HCT116 (cell line): ENCODE measurements at regions not wholly inside any gene's neighbourhood (a gene's known extent, or its start where the extent isn't known, plus 50 kb on each side); places are given as distances from the start of the nearest gene placed in this dataset.

Source experiments
- ATAC-seq: fragments of 200-7000 bp; cut with Tn5 transposase; 2 replicates; pipeline ENCODE4 v1.9.1; 2020; ENCODE audit warnings: mild to moderate bottlenecking, moderate library complexity
- BruUV-seq: library from RNA; stranded (reverse); fragments of 400-500 nt; replicated peaks from 2 replicates; lab custom pipeline; 2021; lab: Mats Ljungman, UMichigan
- CTCF ChIA-PET: fragments of 300-600 bp; sonication (Branson Sonifier 250); formaldehyde crosslinking; loops from one replicate; lab custom pipeline; 2021; ENCODE audit warnings: antibody characterized with exemption; lab: Charles Lee
- POLR2A ChIA-PET: fragments of 300-600, 350-600 bp; sonication (Branson Sonifier 250); formaldehyde crosslinking; loops from one replicate; lab custom pipeline; 2021; ENCODE audit warnings: antibody characterized with exemption; lab: Charles Lee
- RAD21 ChIA-PET, 2 experiments: fragments of 300-600 bp; sonication (Branson Sonifier 250); formaldehyde crosslinking; loops; one replicate each; lab custom pipeline; 2023; ENCODE audit warnings: low total read pairs in 2 of 2; ENCODE audit not compliant: uncharacterized antibody in 2 of 2, unreplicated experiment in 2 of 2, low non-redundant PET in 1 of 2; lab: Charles Lee
- DNase-seq: peaks from one replicate; pipeline ENCODE4 v3.0.0-alpha.2; 2010; ENCODE audit warnings: low read depth, low spot score
- H2AFZ ChIP-seq: fragments of 200-600 bp; shearing (Covaris generic), sonication (generic); 2 replicates; pipeline ENCODE4 v1.6.1; 2017; ENCODE audit warnings: low read depth, mixed run types, mixed read lengths, antibody characterized with exemption, low read length; ENCODE audit not compliant: poor library complexity, severe bottlenecking
- H3K27ac ChIP-seq: 2 replicates; pipeline ENCODE4 v1.5.1; 2012; ENCODE audit warnings: low read depth, low read length
- H3K27me3 ChIP-seq: fragments of 200-600 bp; sonication (generic); 2 replicates; pipeline ENCODE4 v1.6.1; 2016; ENCODE audit warnings: mixed run types, low read length, mixed read lengths; ENCODE audit not compliant: insufficient read depth
- H3K36me3 ChIP-seq, 2 experiments: fragments of 200-500 bp in 1 of 2; fragments of 200-600 bp in 1 of 2; sonication (Bioruptor generic) in 1 of 2; sonication (generic) in 1 of 2; 2 replicates each; pipeline versions ENCODE4 v1.5.1 to v1.6.1; 2014 to 2016; ENCODE audit warnings: low read length in 2 of 2, inconsistent platforms in 1 of 2, mixed read lengths in 1 of 2, mixed run types in 1 of 2; ENCODE audit not compliant: insufficient read depth in 2 of 2, control insufficient read depth in 1 of 2
- H3K4me1 ChIP-seq, 2 experiments: fragments of 200-600 bp in 1 of 2; sonication (generic) in 1 of 2; 2 replicates each; pipeline versions ENCODE4 v1.5.1 to v1.6.1; 2012 to 2017; ENCODE audit warnings: low read length in 2 of 2, inconsistent platforms in 1 of 2, mild to moderate bottlenecking in 1 of 2, mixed read lengths in 1 of 2, mixed run types in 1 of 2, moderate library complexity in 1 of 2; ENCODE audit not compliant: insufficient read depth in 2 of 2, control insufficient read depth in 1 of 2
- H3K4me2 ChIP-seq: fragments of 200-600 bp; sonication (generic); 2 replicates; pipeline ENCODE4 v1.6.1; 2017; ENCODE audit warnings: mixed run types, low read length, mixed read lengths
- H3K4me3 ChIP-seq, 2 experiments: fragments of 200-600 bp in 1 of 2; sonication (generic) in 1 of 2; replicated peaks in 1 of 2; 2 replicates each; pipeline ENCODE4 v1.5.1; 2011 to 2016; ENCODE audit warnings: low read length in 2 of 2, control low read depth in 1 of 2, low read depth in 1 of 2, mild to moderate bottlenecking in 1 of 2, mixed read lengths in 1 of 2, mixed run types in 1 of 2
- H3K79me2 ChIP-seq: fragments of 200-600 bp; sonication (generic); 2 replicates; pipeline ENCODE4 v1.6.1; 2017; ENCODE audit warnings: mild to moderate bottlenecking, mixed run types, low read length, moderate library complexity, mixed read lengths; ENCODE audit not compliant: insufficient read depth
- H3K9ac ChIP-seq: fragments of 200-600 bp; sonication (generic); 2 replicates; pipeline ENCODE4 v1.6.1; 2016; ENCODE audit warnings: low read length, mixed read lengths
- H3K9me2 ChIP-seq: fragments of 200-600 bp; sonication (generic), shearing (Covaris generic); 2 replicates; pipeline ENCODE4 v1.6.1; 2017; ENCODE audit warnings: mixed run types, mild to moderate bottlenecking, moderate library complexity; ENCODE audit not compliant: insufficient read depth
- H3K9me3 ChIP-seq, 2 experiments: fragments of 200-500 bp in 1 of 2; fragments of 200-600 bp in 1 of 2; sonication (Bioruptor generic) in 1 of 2; sonication (generic) in 1 of 2; 2 replicates each; pipeline ENCODE4 v1.6.1; 2014 to 2017; ENCODE audit warnings: low read length in 2 of 2, mixed read lengths in 2 of 2, inconsistent platforms in 1 of 2, low read depth in 1 of 2, mild to moderate bottlenecking in 1 of 2, mixed run types in 1 of 2, moderate library complexity in 1 of 2; ENCODE audit not compliant: control insufficient read depth in 1 of 2, insufficient read depth in 1 of 2
- H4K20me1 ChIP-seq: fragments of 200-600 bp; sonication (generic), shearing (Covaris generic); 2 replicates; pipeline ENCODE4 v1.6.1; 2017; ENCODE audit warnings: mixed run types, mild to moderate bottlenecking, moderate library complexity; ENCODE audit not compliant: insufficient read depth
- CTCF ChIP-seq, 3 experiments: fragments of 200-600 bp in 1 of 3; sonication (generic) in 1 of 3; IDR thresholded peaks in 2 of 3; conservative IDR thresholded peaks in 1 of 3; 2 replicates each; pipeline ENCODE4 v1.5.1; 2012 to 2017; ENCODE audit warnings: low read depth in 2 of 3, low read length in 2 of 3, antibody characterized with exemption in 1 of 3, borderline replicate concordance in 1 of 3, control low read depth in 1 of 3, mild to moderate bottlenecking in 1 of 3, mixed read lengths in 1 of 3, mixed run types in 1 of 3, moderate library complexity in 1 of 3; ENCODE audit not compliant: insufficient read depth in 1 of 3
- EGR1 ChIP-seq: IDR thresholded peaks from 2 replicates; pipeline ENCODE4 v1.6.1; 2012; ENCODE audit warnings: low read depth
- EZH2 ChIP-seq: fragments of 200-600 bp; sonication (generic); IDR thresholded peaks from 2 replicates; pipeline ENCODE4 v1.6.1; 2017; ENCODE audit warnings: antibody characterized with exemption, mixed run types
- FOSL1 ChIP-seq: IDR thresholded peaks from 2 replicates; pipeline ENCODE4 v1.6.1; 2012; ENCODE audit warnings: low read depth
- POLR2A ChIP-seq: IDR thresholded peaks from 2 replicates; pipeline ENCODE4 v1.7.0; 2011; ENCODE audit warnings: borderline replicate concordance; ENCODE audit not compliant: insufficient read depth, insufficient read length; ENCODE audit errors: extremely low read depth
- POLR2AphosphoS5 ChIP-seq: IDR thresholded peaks from 2 replicates; pipeline ENCODE4 v1.6.1; 2011; ENCODE audit warnings: mild to moderate bottlenecking, low read depth, low read length, moderate library complexity
- SIN3A ChIP-seq: IDR thresholded peaks from 2 replicates; pipeline ENCODE4 v1.6.1; 2012; ENCODE audit warnings: low read depth
- TCF7L2 ChIP-seq: IDR thresholded peaks from 2 replicates; pipeline ENCODE4 v1.7.0; 2011; ENCODE audit warnings: borderline replicate concordance, inconsistent platforms; ENCODE audit not compliant: insufficient read depth, insufficient read length; ENCODE audit errors: extremely low read depth
- ZBTB33 ChIP-seq: IDR thresholded peaks from 2 replicates; pipeline ENCODE4 v1.6.1; 2011; ENCODE audit warnings: mild to moderate bottlenecking, low read length, moderate library complexity; ENCODE audit not compliant: insufficient replicate concordance; ENCODE audit errors: extremely low read depth
- ZNF274 ChIP-seq: fragments of 200-500 bp; sonication (Bioruptor generic); IDR thresholded peaks from 2 replicates; pipeline ENCODE4 v1.6.1; 2014; ENCODE audit warnings: mild to moderate bottlenecking, low read depth, low read length, inconsistent platforms
- intact Hi-C: fragments of 100-400 bp; cut with micrococcal nuclease; formaldehyde crosslinking; loops from 2 replicates; pipeline ENCODE4 v1.10.0; 2022

- TF ChIP-seq ZBTB33 (no peak), ZNF274 (no peak), EZH2 (no peak), SIN3A (no peak), POLR2A (no peak)
Observed at GRCh38 chr3:145175626-145176025, 985.4 kb downstream of the PLOD2 start (continued).

- H4K20me1 ChIP-seq: no peaks in the 10 kb centered on the region
- H3K4me2 ChIP-seq: no peak overlapping the region
- no TSS peak for BruUV-seq
- no peak overlapping the region for H2AFZ ChIP-seq
- no peaks in the 10 kb centered on the region for H3K9me3 ChIP-seq
- DNase-seq (no peak), ATAC-seq (no peak)
- ChIA-PET POLR2A (no interaction called here), CTCF (no interaction called here), RAD21 (no interaction called here)
- H3K9ac ChIP-seq: no peak overlapping the region
- no peak overlapping the region for H3K27ac ChIP-seq
- no peaks in the 10 kb centered on the region for H3K36me3 ChIP-seq
- no peaks in the 10 kb centered on the region for H3K27me3 ChIP-seq
- no peaks in the 10 kb centered on the region for H3K79me2 ChIP-seq
- H3K9me2 ChIP-seq: no peaks in the 10 kb centered on the region
- H3K4me3 ChIP-seq: no peak overlapping the region
- H3K4me1 ChIP-seq: no peaks in the 10 kb centered on the region
- intact Hi-C loops: no loop called here
- TF ChIP-seq CTCF (IDR thresholded peaks at IDR 0.05 in 2 of 3, conservative IDR thresholded peaks at IDR 0.05 in 1 of 3; ENCODE audit: borderline replicate concordance in 1 of 3, insufficient read depth in 1 of 3, low read depth in 2 of 3, low read length in 2 of 3) (no peak), EGR1 (no peak), FOSL1 (no peak), POLR2A (no peak), POLR2AphosphoS5 (no peak), TCF7L2 (no peak)
Observed at GRCh38 chr3:145176907-145177306, 984.1 kb downstream of the PLOD2 start.
